ENCODE measurements at regions not wholly inside any gene's neighbourhood (a gene's known extent, or its start where the extent isn't known, plus 50 kb on each side); places are given as distances from the start of the nearest gene placed in this dataset.

GRCh38 chrX:13430136-13430827 is 110.4 kb upstream of the ATXN3L start:
- H4K20me1 ChIP-seq (ENCODE audit: control insufficient read depth, insufficient read depth, low read depth, low read length), result no peaks in the 10 kb centered on the region
- H3K27ac ChIP-seq (ENCODE audit: low read depth, low read length), result no peak overlapping the region
- H3K9me3 ChIP-seq (ENCODE audit: control insufficient read depth, insufficient read depth, low read length), result no peaks in the 10 kb centered on the region
- no peaks in the 10 kb centered on the region for H3K9me2 ChIP-seq (replicated peaks; ENCODE audit: control insufficient read depth, low read length)
- H3F3A ChIP-seq (ENCODE audit: control insufficient read depth, insufficient read depth), result no peaks in the 10 kb centered on the region
- TF ChIP-seq, protein P1, sequence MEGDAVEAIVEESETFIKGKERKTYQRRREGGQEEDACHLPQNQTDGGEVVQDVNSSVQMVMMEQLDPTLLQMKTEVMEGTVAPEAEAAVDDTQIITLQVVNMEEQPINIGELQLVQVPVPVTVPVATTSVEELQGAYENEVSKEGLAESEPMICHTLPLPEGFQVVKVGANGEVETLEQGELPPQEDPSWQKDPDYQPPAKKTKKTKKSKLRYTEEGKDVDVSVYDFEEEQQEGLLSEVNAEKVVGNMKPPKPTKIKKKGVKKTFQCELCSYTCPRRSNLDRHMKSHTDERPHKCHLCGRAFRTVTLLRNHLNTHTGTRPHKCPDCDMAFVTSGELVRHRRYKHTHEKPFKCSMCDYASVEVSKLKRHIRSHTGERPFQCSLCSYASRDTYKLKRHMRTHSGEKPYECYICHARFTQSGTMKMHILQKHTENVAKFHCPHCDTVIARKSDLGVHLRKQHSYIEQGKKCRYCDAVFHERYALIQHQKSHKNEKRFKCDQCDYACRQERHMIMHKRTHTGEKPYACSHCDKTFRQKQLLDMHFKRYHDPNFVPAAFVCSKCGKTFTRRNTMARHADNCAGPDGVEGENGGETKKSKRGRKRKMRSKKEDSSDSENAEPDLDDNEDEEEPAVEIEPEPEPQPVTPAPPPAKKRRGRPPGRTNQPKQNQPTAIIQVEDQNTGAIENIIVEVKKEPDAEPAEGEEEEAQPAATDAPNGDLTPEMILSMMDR (IDR thresholded peaks at IDR 0.05; ENCODE audit: low read depth, low read length, poor library complexity, severe bottlenecking), result no peak
- no peak for TF ChIP-seq EZH2phosphoT487 (IDR thresholded peaks at IDR 0.05; ENCODE audit: borderline replicate concordance, low read length)
- H3K36me3 ChIP-seq (ENCODE audit: control insufficient read depth, low read length), result no peaks in the 10 kb centered on the region
- H3K4me2 ChIP-seq (ENCODE audit: low read length), result no peak overlapping the region
- no peak overlapping the region for H3K4me3 ChIP-seq (ENCODE audit: low read length)
- H3K27me3 ChIP-seq (ENCODE audit: control insufficient read depth, low read length), result no peaks in the 10 kb centered on the region
- H3K4me1 ChIP-seq (ENCODE audit: control insufficient read depth, low read length), result peaks cover 11% of the 10 kb centered on the region
- no peaks in the 10 kb centered on the region for H3K79me2 ChIP-seq (ENCODE audit: control insufficient read depth, low read length)

DNA sequence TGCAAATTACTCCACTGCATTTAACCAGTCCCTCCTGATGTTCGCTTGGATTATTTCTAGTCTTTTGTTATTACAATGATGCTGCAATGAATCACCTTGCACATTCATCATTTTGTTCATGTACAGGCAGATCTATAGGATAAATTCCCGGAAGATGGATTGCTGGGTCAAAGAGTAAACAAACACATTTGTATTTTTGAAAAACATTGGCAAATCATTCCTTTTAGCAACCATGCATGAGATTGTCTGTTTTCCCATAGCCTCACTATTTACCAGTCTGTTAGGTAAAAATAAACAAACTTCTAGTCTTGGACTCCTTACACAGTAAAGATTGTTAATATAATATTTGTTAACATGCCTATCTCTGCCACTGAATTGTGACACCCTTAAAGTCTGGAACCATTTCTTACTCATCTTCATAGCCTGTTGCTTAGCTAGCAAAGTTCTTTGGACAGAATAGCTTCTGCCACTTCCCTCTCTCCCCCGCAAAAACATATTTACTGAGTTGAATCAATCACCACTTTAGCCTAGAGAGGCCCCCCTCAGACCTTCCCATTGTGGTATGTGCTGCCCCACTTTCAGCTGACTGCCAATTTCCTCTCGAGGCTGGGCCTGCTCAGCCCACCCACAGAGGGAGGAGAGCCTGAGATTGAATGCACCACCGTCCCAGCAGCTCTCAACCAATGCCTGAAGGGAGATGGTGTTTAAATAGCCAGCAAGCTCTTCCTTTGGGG is 108.4 kb upstream of the ATXN3L start:
- no peaks in the 10 kb centered on the region for H3K36me3 ChIP-seq (ENCODE audit: control insufficient read depth, low read length)
- TF ChIP-seq, protein P1 (IDR thresholded peaks at IDR 0.05; ENCODE audit: low read depth, low read length, poor library complexity, severe bottlenecking), result no peak
- no peak for TF ChIP-seq EZH2phosphoT487 (IDR thresholded peaks at IDR 0.05; ENCODE audit: borderline replicate concordance, low read length)
- no peaks in the 10 kb centered on the region for H3F3A ChIP-seq (ENCODE audit: control insufficient read depth, insufficient read depth)
- no peaks in the 10 kb centered on the region for H3K79me2 ChIP-seq (ENCODE audit: control insufficient read depth, low read length)
- no peak overlapping the region for H3K4me3 ChIP-seq (ENCODE audit: low read length)
- H4K20me1 ChIP-seq (ENCODE audit: control insufficient read depth, insufficient read depth, low read depth, low read length), result no peaks in the 10 kb centered on the region
- H3K27ac ChIP-seq (ENCODE audit: low read depth, low read length), result no peak overlapping the region
- no peaks in the 10 kb centered on the region for H3K9me2 ChIP-seq (replicated peaks; ENCODE audit: control insufficient read depth, low read length)
- H3K4me2 ChIP-seq (ENCODE audit: low read length), result no peak overlapping the region
- no peaks in the 10 kb centered on the region for H3K9me3 ChIP-seq (ENCODE audit: control insufficient read depth, insufficient read depth, low read length)
- H3K4me1 ChIP-seq (ENCODE audit: control insufficient read depth, low read length), result peaks cover 19% of the 10 kb centered on the region
- no peaks in the 10 kb centered on the region for H3K27me3 ChIP-seq (ENCODE audit: control insufficient read depth, low read length)

DNA sequence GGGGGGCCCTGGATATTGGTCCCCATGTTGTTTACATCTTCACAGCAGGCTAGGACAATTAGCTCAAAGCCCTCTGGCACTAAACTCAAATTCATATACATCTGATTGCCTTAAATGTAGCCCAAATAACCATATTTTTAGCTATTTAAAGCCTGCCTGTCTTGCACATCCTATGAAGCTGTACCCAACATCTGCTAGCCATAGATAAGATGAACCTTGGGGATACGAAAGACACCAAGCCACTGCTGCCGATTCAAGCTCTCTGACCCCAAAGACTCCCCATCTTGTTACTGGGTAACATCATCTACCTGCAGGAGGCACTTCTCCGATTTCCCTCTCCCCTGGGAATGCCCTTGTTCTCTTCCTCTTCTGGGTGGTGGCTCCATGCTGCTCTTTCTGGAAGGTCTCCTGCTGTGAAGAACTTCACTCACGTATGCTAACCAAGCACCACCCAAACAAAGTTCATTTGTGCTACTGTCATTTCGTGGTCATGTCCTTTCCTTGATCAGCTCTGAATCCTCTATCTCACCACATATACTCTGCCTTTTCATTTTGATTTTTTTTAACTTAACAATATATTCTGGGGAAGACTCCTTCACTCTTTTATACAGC is 107.7 kb upstream of the ATXN3L start:
- H3F3A ChIP-seq (ENCODE audit: control insufficient read depth, insufficient read depth), result no peaks in the 10 kb centered on the region
- H3K9me3 ChIP-seq (ENCODE audit: control insufficient read depth, insufficient read depth, low read length), result no peaks in the 10 kb centered on the region
- TF ChIP-seq EZH2phosphoT487 (IDR thresholded peaks at IDR 0.05; ENCODE audit: borderline replicate concordance, low read length), result no peak
- TF ChIP-seq, protein P1 (IDR thresholded peaks at IDR 0.05; ENCODE audit: low read depth, low read length, poor library complexity, severe bottlenecking), result no peak
- no peaks in the 10 kb centered on the region for H3K79me2 ChIP-seq (ENCODE audit: control insufficient read depth, low read length)
- no peaks in the 10 kb centered on the region for H3K9me2 ChIP-seq (replicated peaks; ENCODE audit: control insufficient read depth, low read length)
- no peak overlapping the region for H3K4me3 ChIP-seq (ENCODE audit: low read length)
- no peak overlapping the region for H3K4me2 ChIP-seq (ENCODE audit: low read length)
- no peaks in the 10 kb centered on the region for H3K36me3 ChIP-seq (ENCODE audit: control insufficient read depth, low read length)
- no peak overlapping the region for H3K27ac ChIP-seq (ENCODE audit: low read depth, low read length)
- H3K27me3 ChIP-seq (ENCODE audit: control insufficient read depth, low read length), result no peaks in the 10 kb centered on the region
- H3K4me1 ChIP-seq (ENCODE audit: control insufficient read depth, low read length), result peaks cover 25% of the 10 kb centered on the region
- no peaks in the 10 kb centered on the region for H4K20me1 ChIP-seq (ENCODE audit: control insufficient read depth, insufficient read depth, low read depth, low read length)
